ENCODE measurements at regions not wholly inside any gene's neighbourhood (a gene's known extent, or its start where the extent isn't known, plus 50 kb on each side); places are given as distances from the start of the nearest gene placed in this dataset.

DNA sequence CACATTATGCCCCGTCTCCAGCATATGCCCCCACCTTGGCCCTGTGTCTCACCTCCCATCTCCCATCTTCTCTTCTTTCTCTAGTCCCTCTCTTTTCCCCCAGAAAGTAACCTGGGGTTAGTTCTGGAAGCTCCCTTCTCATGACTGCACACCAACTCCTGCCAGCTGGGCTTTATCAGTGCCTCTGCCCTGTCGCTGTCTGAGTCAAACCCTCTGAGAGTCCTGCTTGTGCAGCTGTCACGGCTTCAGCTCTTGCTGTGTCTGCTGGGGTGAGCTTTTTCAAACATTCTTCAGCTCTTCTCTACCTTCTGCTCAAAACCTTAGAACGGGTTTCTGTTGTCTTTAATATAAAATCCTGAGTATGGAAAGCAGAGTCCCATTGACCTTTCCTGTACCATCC lies 304.5 kb upstream of the B3GAT1 start:
- 9% methylated on average over 4 of the region's 4 CpGs for WGBS (ENCODE audit: low lambda C conversion rate)
- Histone ChIP-seq H3K4me1 (ENCODE audit: insufficient read depth, low read length) (no peaks in the 10 kb centered on the region), H3K4me3 (replicated peaks in 1 of 3; ENCODE audit: insufficient read depth in 1 of 3, low read depth in 2 of 3, low read length in 3 of 3) (no peak overlapping the region), H3K36me3 (replicated peaks in 1 of 2; ENCODE audit: control insufficient read depth in 1 of 2, insufficient read depth in 2 of 2, low read length in 2 of 2) (no peaks in the 10 kb centered on the region), H2AFZ (ENCODE audit: low read length) (no peak overlapping the region), H3K27me3 (ENCODE audit: control insufficient read depth in 1 of 2, insufficient read depth in 2 of 2, low read length in 2 of 2) (peaks cover 2 to 9% of the 10 kb centered on the region in 2 experiments; a peak in 3 of 5 replicates), H3K4me2 (ENCODE audit: low read depth, low read length) (no peak overlapping the region), H3K9ac (ENCODE audit: insufficient read depth, low read depth, low read length) (no peak overlapping the region), H3K27ac (ENCODE audit: extremely low read length, insufficient read depth, low read length) (no peak overlapping the region), H4K20me1 (ENCODE audit: insufficient read depth, low read length) (no peaks in the 10 kb centered on the region), H3K9me3 (ENCODE audit: low read length) (no peaks in the 10 kb centered on the region), H3K79me2 (ENCODE audit: insufficient read depth, low read length) (no peaks in the 10 kb centered on the region)
- TF ChIP-seq, protein P1, sequence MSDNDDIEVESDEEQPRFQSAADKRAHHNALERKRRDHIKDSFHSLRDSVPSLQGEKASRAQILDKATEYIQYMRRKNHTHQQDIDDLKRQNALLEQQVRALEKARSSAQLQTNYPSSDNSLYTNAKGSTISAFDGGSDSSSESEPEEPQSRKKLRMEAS (IDR thresholded peaks at IDR 0.05): no peak
- TF ChIP-seq ZNF251 (CRISPR knock-in tag; IDR thresholded peaks at IDR 0.05) (no peak), MXD4 (CRISPR knock-in tag; IDR thresholded peaks at IDR 0.05) (no peak), NR1H2 (CRISPR knock-in tag; IDR thresholded peaks at IDR 0.05; ENCODE audit: borderline replicate concordance, low read depth) (no peak), TBL1XR1 (IDR thresholded peaks at IDR 0.05; ENCODE audit: borderline replicate concordance, low read length, partially characterized antibody) (no peak), NFE2L2 (IDR thresholded peaks at IDR 0.05; ENCODE audit: low read length) (no peak)
- ChIA-PET POLR2A (no interaction called here), CTCF (ENCODE audit: low intra/inter-chr PET ratio, low total read pairs) (no interaction called here)
- no TSS peak for BruUV-seq (replicated peaks)
- no peak for DNase-seq (ENCODE audit: low spot score)
- FAIRE-seq: no peak
- intact Hi-C loops (cut with micrococcal nuclease; ENCODE audit: unreplicated experiment): no loop called here
- in situ Hi-C loops (cut with HindIII; ENCODE audit: extremely low pct_ligation_motif_present, low pct_unique_long_range_greater_than_20kb): no loop called here
- ATAC-seq: no peak

DNA sequence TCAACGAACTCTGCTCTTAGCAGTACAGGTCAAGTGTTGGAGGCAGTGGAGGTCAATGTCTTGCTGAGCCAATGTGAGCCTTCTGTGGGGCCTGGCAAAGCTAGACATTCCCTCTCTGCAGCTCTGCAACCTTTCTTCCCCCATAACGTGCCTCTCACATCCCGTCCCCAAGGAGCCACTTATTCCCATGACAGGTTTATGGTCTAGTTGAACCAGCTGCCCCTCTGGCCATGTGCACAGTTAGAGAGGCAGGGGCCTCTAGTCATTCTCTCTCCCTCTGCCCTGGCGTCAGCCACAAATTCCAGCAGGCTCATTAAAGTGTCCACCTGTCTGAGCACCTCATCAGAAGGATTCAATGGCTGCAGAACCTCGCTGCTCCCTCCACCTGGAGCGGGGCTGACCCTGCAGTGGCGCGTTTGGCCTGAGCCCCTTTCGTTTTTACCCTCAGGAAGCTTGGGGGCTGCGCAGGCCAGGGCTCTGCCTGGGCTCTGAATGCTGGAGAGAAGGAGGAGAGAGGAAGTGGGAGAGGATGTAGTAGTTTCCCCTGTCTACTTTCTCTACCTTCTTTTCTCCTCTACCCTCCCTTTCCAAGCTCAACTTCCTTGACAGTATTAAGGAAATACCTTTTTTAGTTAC lies 302.1 kb upstream of the B3GAT1 start:
- H3K9ac ChIP-seq (ENCODE audit: insufficient read depth, low read depth, low read length): no peak overlapping the region
- no TSS peak for BruUV-seq (replicated peaks)
- 0% methylated on average over 3 of the region's 10 CpGs for WGBS (ENCODE audit: low lambda C conversion rate)
- H3K36me3 ChIP-seq (replicated peaks in 1 of 2; ENCODE audit: control insufficient read depth in 1 of 2, insufficient read depth in 2 of 2, low read length in 2 of 2): no peaks in the 10 kb centered on the region
- H3K27ac ChIP-seq (ENCODE audit: extremely low read length, insufficient read depth, low read length): no peak overlapping the region
- no peaks in the 10 kb centered on the region for H3K79me2 ChIP-seq (ENCODE audit: insufficient read depth, low read length)
- ATAC-seq (no peak), DNase-seq (ENCODE audit: low spot score) (no peak), FAIRE-seq (no peak)
- intact Hi-C loops (cut with micrococcal nuclease; ENCODE audit: unreplicated experiment) (no loop called here), in situ Hi-C loops (cut with HindIII; ENCODE audit: extremely low pct_ligation_motif_present, low pct_unique_long_range_greater_than_20kb) (no loop called here)
- no peak overlapping the region for H3K4me2 ChIP-seq (ENCODE audit: low read depth, low read length)
- POLR2A ChIA-PET: no interaction called here
- H3K4me3 ChIP-seq (replicated peaks in 1 of 3; ENCODE audit: insufficient read depth in 1 of 3, low read depth in 2 of 3, low read length in 3 of 3): no peak overlapping the region
- H3K9me3 ChIP-seq (ENCODE audit: low read length): no peaks in the 10 kb centered on the region
- no peaks in the 10 kb centered on the region for H4K20me1 ChIP-seq (ENCODE audit: insufficient read depth, low read length)
- H3K4me1 ChIP-seq (ENCODE audit: insufficient read depth, low read length): no peaks in the 10 kb centered on the region
- CTCF ChIA-PET (ENCODE audit: low intra/inter-chr PET ratio, low total read pairs): no interaction called here
- no peak overlapping the region for H2AFZ ChIP-seq (ENCODE audit: low read length)
- peaks cover 2 to 9% of the 10 kb centered on the region in 2 experiments; a peak in 3 of 5 replicates for H3K27me3 ChIP-seq (ENCODE audit: control insufficient read depth in 1 of 2, insufficient read depth in 2 of 2, low read length in 2 of 2)
- TF ChIP-seq, protein P2, sequence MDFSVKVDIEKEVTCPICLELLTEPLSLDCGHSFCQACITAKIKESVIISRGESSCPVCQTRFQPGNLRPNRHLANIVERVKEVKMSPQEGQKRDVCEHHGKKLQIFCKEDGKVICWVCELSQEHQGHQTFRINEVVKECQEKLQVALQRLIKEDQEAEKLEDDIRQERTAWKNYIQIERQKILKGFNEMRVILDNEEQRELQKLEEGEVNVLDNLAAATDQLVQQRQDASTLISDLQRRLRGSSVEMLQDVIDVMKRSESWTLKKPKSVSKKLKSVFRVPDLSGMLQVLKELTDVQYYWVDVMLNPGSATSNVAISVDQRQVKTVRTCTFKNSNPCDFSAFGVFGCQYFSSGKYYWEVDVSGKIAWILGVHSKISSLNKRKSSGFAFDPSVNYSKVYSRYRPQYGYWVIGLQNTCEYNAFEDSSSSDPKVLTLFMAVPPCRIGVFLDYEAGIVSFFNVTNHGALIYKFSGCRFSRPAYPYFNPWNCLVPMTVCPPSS (IDR thresholded peaks at IDR 0.05): no peak
- TF ChIP-seq HNF4A (CRISPR knock-in tag; IDR thresholded peaks at IDR 0.05) (no peak), GLI4 (CRISPR knock-in tag; IDR thresholded peaks at IDR 0.05; ENCODE audit: borderline replicate concordance) (no peak), ZNF678 (CRISPR knock-in tag; IDR thresholded peaks at IDR 0.05) (no peak), SSRP1 (CRISPR knock-in tag; IDR thresholded peaks at IDR 0.05) (no peak), POLR2G (IDR thresholded peaks at IDR 0.05; ENCODE audit: low read depth, low read length) (no peak), ZFX (CRISPR knock-in tag; IDR thresholded peaks at IDR 0.05; ENCODE audit: low read depth) (no peak), NCOA5 (CRISPR knock-in tag; IDR thresholded peaks at IDR 0.05) (no peak), NR1H2 (CRISPR knock-in tag; IDR thresholded peaks at IDR 0.05; ENCODE audit: borderline replicate concordance, low read depth) (no peak), ZNF564 (CRISPR knock-in tag; IDR thresholded peaks at IDR 0.05) (no peak), ZSCAN25 (CRISPR knock-in tag; IDR thresholded peaks at IDR 0.05) (no peak), MYNN (CRISPR knock-in tag; IDR thresholded peaks at IDR 0.05; ENCODE audit: low read depth) (no peak)
- TF ChIP-seq, protein P3, sequence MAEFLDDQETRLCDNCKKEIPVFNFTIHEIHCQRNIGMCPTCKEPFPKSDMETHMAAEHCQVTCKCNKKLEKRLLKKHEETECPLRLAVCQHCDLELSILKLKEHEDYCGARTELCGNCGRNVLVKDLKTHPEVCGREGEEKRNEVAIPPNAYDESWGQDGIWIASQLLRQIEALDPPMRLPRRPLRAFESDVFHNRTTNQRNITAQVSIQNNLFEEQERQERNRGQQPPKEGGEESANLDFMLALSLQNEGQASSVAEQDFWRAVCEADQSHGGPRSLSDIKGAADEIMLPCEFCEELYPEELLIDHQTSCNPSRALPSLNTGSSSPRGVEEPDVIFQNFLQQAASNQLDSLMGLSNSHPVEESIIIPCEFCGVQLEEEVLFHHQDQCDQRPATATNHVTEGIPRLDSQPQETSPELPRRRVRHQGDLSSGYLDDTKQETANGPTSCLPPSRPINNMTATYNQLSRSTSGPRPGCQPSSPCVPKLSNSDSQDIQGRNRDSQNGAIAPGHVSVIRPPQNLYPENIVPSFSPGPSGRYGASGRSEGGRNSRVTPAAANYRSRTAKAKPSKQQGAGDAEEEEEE (CRISPR knock-in tag; IDR thresholded peaks at IDR 0.05; ENCODE audit: borderline replicate concordance): no peak
